Heart right ventricle (tissue), 16 donors: ENCODE measurements at regions not wholly inside any gene's neighbourhood (a gene's known extent, or its start where the extent isn't known, plus 50 kb on each side); places are given as distances from the start of the nearest gene placed in this dataset.

Source experiments
- ATAC-seq, 8 donors: fragments of 200-7000 bp; cut with Tn5 transposase; one replicate each; pipeline ENCODE4 v1.9.1; 2020; ENCODE audit warnings: mild to moderate bottlenecking in 8 of 8, moderate library complexity in 8 of 8, moderate number of reproducible peaks in 1 of 8
- DNase-seq, 2 donors: peaks; one replicate each; pipeline ENCODE4 v3.0.0-alpha.2; 2020
- H3K27ac ChIP-seq, 10 donors: fragments of 200-600 bp; sonication (generic) in 2 of 10; one replicate each; pipeline versions ENCODE4 v1.5.0 to v1.8.0; 2020 to 2022; ENCODE audit warnings: mild to moderate bottlenecking in 3 of 10
- H3K27me3 ChIP-seq, 7 donors: fragments of 200-600 bp; one replicate each; pipeline ENCODE4 v1.8.0; 2021 to 2022; ENCODE audit warnings: mild to moderate bottlenecking in 2 of 7
- H3K36me3 ChIP-seq, 9 donors: fragments of 200-600 bp; sonication (generic) in 1 of 9; one replicate each; pipeline versions ENCODE4 v1.5.0 to v1.8.0; 2020 to 2022; ENCODE audit warnings: mild to moderate bottlenecking in 2 of 9
- H3K4me1 ChIP-seq, 9 donors: fragments of 200-600 bp; sonication (generic) in 1 of 9; one replicate each; pipeline versions ENCODE4 v1.5.0 to v1.8.0; 2020 to 2022; ENCODE audit warnings: mild to moderate bottlenecking in 4 of 9
- H3K4me3 ChIP-seq, 10 donors: fragments of 200-600 bp; sonication (generic) in 2 of 10; one replicate each; pipeline versions ENCODE4 v1.5.0 to v1.8.0; 2020 to 2022; ENCODE audit warnings: mild to moderate bottlenecking in 7 of 10, moderate library complexity in 2 of 10
- H3K9me3 ChIP-seq, 11 donors: fragments of 200-600 bp in 10 of 11; sonication (generic) in 2 of 11; one replicate each; pipeline versions ENCODE4 v1.5.0 to v1.8.0; 2013 to 2022; ENCODE audit warnings: mild to moderate bottlenecking in 2 of 11, control low read depth in 1 of 11, moderate library complexity in 1 of 11
- WGBS, 2 donors: extraction: QIAGEN DNeasy Blood & Tissue Kit; methylation state at CpG; one replicate each; pipeline ENCODE4 v1.1.7; 2013; ENCODE audit warnings: inconsistent platforms in 1 of 2; 5-methylcytosine and 5-hydroxymethylcytosine counted together
- intact Hi-C, 10 donors: fragments of 100-400 bp; cut with DNase I; formaldehyde crosslinking; loops; one replicate each; pipeline versions ENCODE4 v1.11.1 to v1.14.2; 2022
- TF ChIP-seq, protein P1 (sequence below), 9 donors: fragments of 200-600 bp; sonication (generic) in 2 of 9; IDR thresholded peaks; one replicate each; pipeline versions ENCODE4 v1.5.0 to v1.8.0; 2021 to 2022; ENCODE audit warnings: antibody characterized with exemption in 9 of 9, mild to moderate bottlenecking in 5 of 9, moderate library complexity in 1 of 9
- donor health status: Arrhythmogenic right ventricular cardiomyopathy.
- donor health status: ischemic (EF 13 %, LVEDD 7.1; RV severe dilation, severe dysfunction).
- donor health status: healthy with polysubstance abuse.
- donor health status: DM: no; HTN: yes; CAD: no.
- donor health status: DM: no; HTN: no; CAD: no.
- donor health status: ischemic (EF 25% LVEDD 6.9; RV normal size, moderate dysfunction).
- donor health status: ischemic (EF 25% LVEDD 5.7; RV mildly dilated, moderate dysfunction).
- donor health status: healthy.
- donor health status: DM: yes; HTN: yes; CAD: no.
- donor health status: Ischemic cardiomyopathy.
- donor health status: ischemic (EF 35%, LVEDD 5.7; RV mildly dilated, moderate dysfunction).
- donor health status: nonischemic (EF 11% LVEDD 7.7; RV severe dilation, severe dysfunction).
- donor health status: DM: yes; HTN: yes; CAD: no.
- donor health status: PGD.
- donor health status: ischemic (EF 29% LVEDD 5.4; RV normal size, mild dysfunction).
- donor health status: nonischemic (EF 23%, LVEDD 6.1; RV moderate dilation, normal function).

DNA sequence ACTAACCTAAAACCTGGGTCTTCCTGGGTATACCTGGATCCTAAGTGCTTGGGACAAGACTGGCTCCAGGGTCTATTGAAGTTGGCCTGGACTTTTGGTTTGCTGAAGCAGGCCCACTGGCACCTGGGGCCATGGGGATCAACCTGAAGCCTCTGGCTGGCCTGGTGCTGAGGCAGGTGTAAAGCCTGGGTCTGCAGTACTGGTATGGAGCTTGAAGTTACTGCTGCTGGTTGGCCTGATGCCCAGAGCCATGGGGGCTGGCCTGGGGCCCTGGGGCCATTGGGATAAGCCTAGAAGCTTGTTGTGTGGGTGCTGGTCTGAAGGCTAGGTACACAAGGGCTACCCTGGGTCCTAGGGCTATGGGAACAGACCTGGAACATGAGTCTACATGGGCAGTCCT, 743.2 kb upstream of the GRIA3 start:
- Histone ChIP-seq H3K27ac (no peak overlapping the region), H3K9me3 (peaks cover 0 to 40% (median 0%) of the 10 kb centered on the region in 11 donors), H3K27me3 (no peaks in the 10 kb centered on the region), H3K4me3 (no peak overlapping the region), H3K4me1 (peaks cover 0 to 6% (median 0%) of the 10 kb centered on the region in 9 donors), H3K36me3 (no peaks in the 10 kb centered on the region)
- TF ChIP-seq, protein P1, sequence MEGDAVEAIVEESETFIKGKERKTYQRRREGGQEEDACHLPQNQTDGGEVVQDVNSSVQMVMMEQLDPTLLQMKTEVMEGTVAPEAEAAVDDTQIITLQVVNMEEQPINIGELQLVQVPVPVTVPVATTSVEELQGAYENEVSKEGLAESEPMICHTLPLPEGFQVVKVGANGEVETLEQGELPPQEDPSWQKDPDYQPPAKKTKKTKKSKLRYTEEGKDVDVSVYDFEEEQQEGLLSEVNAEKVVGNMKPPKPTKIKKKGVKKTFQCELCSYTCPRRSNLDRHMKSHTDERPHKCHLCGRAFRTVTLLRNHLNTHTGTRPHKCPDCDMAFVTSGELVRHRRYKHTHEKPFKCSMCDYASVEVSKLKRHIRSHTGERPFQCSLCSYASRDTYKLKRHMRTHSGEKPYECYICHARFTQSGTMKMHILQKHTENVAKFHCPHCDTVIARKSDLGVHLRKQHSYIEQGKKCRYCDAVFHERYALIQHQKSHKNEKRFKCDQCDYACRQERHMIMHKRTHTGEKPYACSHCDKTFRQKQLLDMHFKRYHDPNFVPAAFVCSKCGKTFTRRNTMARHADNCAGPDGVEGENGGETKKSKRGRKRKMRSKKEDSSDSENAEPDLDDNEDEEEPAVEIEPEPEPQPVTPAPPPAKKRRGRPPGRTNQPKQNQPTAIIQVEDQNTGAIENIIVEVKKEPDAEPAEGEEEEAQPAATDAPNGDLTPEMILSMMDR (IDR thresholded peaks at IDR 0.05) = no peak
- ATAC-seq (peak in 2 of 8 donors; percentile 17 to 34), DNase-seq (no peak)
- intact Hi-C loops = no loop called here

DNA sequence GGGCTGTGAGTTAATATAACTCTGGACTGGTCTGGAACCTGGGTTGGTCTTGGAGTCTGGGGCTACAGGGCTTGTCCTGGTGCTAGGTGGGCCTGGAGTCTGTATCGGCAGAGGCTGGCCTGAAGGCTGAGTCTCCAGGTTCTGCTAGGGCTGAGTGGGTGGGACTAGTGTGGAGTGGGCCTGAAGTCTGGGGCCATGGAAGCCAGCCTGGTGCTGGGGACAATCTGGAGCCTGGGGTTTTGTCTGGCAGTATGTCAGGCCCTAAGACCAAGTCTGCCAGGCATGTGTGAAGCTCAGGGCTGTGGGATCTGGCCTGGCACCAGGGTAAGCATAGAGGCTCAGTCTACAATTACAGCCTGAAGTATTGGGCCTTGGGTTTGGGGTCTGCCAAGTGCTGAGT, 742.6 kb upstream of the GRIA3 start:
- DNase-seq (no peak), ATAC-seq (peak in 3 of 8 donors; percentile 18 to 70 (median 29))
- H3K36me3 ChIP-seq = no peaks in the 10 kb centered on the region
- H3K27ac ChIP-seq = no peak overlapping the region
- intact Hi-C loops = no loop called here
- 100% methylated on average over 1 of the region's 1 CpG for WGBS, 2 donors
- H3K4me1 ChIP-seq = peaks cover 0 to 6% (median 0%) of the 10 kb centered on the region in 9 donors
- TF ChIP-seq, protein P1 (IDR thresholded peaks at IDR 0.05) = no peak
- no peak overlapping the region for H3K4me3 ChIP-seq
- peaks cover 0 to 40% (median 0%) of the 10 kb centered on the region in 11 donors for H3K9me3 ChIP-seq
- H3K27me3 ChIP-seq = no peaks in the 10 kb centered on the region

DNA sequence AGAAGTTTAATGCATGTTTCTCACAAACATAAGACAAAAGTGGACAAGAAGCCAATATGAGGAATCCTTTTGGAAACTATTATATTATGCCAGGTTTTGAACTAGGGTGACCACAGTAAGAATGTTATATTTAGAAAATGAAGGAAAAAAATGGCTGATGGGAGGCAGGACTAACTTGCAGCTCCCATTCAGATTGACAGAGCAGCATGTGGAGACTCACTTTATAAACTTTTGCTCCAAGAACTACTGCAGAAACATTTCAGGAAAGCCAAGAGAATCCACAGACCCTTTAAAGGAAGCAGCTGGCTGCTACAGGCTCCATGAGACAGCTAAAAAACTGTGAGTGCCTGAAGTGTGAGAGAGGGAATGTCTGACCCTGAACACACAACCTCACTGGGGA, 738.6 kb upstream of the GRIA3 start:
- Histone ChIP-seq H3K4me1 (peaks cover 0 to 6% (median 0%) of the 10 kb centered on the region in 9 donors), H3K27ac (no peak overlapping the region), H3K27me3 (no peaks in the 10 kb centered on the region), H3K9me3 (peaks cover 0 to 24% (median 0%) of the 10 kb centered on the region in 11 donors), H3K36me3 (no peaks in the 10 kb centered on the region), H3K4me3 (no peak overlapping the region)
- intact Hi-C loops = no loop called here
- DNase-seq (no peak), ATAC-seq (no peak)
- TF ChIP-seq, protein P1 (IDR thresholded peaks at IDR 0.05) = no peak

DNA sequence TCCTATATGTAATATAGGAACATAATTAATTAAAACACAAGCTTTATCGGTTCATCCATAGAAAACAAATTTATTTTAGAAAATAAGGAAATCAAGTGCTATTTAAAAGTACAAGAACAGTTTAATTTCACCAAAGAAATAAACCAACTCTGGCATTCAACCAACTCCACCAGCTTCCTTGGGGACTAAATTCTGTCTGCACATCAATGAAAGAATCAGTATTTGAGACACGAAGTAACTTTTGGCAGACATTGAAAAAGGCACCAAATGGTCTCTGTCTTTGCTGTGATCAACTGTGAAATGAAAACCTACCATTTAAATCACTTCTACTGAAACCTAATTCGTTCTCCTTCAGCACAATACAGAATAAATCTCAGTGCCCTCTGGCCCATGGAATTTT, 719.7 kb upstream of the GRIA3 start:
- intact Hi-C loops = no loop called here
- no peak overlapping the region for H3K27ac ChIP-seq
- 49 to 63% methylated on average over 3 of the region's 3 CpGs for WGBS, 2 donors
- no peaks in the 10 kb centered on the region for H3K9me3 ChIP-seq
- TF ChIP-seq, protein P1 (IDR thresholded peaks at IDR 0.05) = no peak
- H3K4me1 ChIP-seq = no peaks in the 10 kb centered on the region
- DNase-seq (no peak), ATAC-seq (no peak)
- no peak overlapping the region for H3K4me3 ChIP-seq
- H3K36me3 ChIP-seq = no peaks in the 10 kb centered on the region
- H3K27me3 ChIP-seq = no peaks in the 10 kb centered on the region

DNA sequence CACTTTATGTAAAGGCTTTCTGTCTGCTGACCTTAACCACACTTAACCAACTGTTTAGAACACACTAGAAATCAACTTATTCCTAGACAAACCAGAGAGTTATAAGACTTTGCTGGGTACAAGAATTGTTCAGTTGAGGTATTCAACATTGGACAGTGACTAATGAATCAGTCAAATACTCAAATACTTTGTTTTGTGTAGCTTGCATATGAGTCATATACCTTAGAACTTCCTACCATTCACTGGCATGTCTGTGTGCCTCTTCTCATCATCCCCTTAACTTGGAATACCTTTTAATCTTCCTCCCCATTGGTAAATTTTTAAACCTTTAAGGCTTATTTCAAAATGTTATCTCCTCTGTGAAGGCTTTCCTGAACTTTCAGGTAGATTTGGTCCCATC, 708.8 kb upstream of the GRIA3 start:
- Histone ChIP-seq H3K4me1 (no peaks in the 10 kb centered on the region), H3K9me3 (no peaks in the 10 kb centered on the region), H3K36me3 (no peaks in the 10 kb centered on the region), H3K27ac (no peak overlapping the region), H3K4me3 (no peak overlapping the region), H3K27me3 (no peaks in the 10 kb centered on the region)
- TF ChIP-seq, protein P1 (IDR thresholded peaks at IDR 0.05) = no peak
- ATAC-seq (no peak), DNase-seq (no peak)
- intact Hi-C loops = no loop called here
